BE2C (cell line): ENCODE measurements at regions not wholly inside any gene's neighbourhood (a gene's known extent, or its start where the extent isn't known, plus 50 kb on each side); places are given as distances from the start of the nearest gene placed in this dataset.
A peak's percentile ranks its signal among the peaks of the same experiment; 100 is the strongest.
"Not testable (repeated sequence)": the region's sequence is repeated elsewhere in the genome, so short reads cannot be mapped to it uniquely, and the experiment has no call there.

ENCODE experiments used
- DNase-seq: peaks from one replicate; pipeline ENCODE4 v3.0.0-alpha.2; 2020
- H3K27me3 ChIP-seq: fragments of 250-450 bp; sonication (Bioruptor Pico); 2 replicates; pipeline ENCODE4 v1.5.1; 2020; ENCODE audit warnings: mild to moderate bottlenecking
- H3K36me3 ChIP-seq: fragments of 250-450 bp; sonication (Bioruptor Pico); 2 replicates; pipeline ENCODE4 v1.5.1; 2020; ENCODE audit warnings: mild to moderate bottlenecking
- H3K4me1 ChIP-seq: fragments of 250-450 bp; sonication (Bioruptor Pico); 2 replicates; pipeline ENCODE4 v1.5.1; 2020
- H3K4me3 ChIP-seq: 2 replicates; pipeline ENCODE4 v1.5.1; 2011; ENCODE audit warnings: low read depth, low read length
- H3K9me3 ChIP-seq: fragments of 250-450 bp; sonication (Bioruptor Pico); 2 replicates; pipeline ENCODE4 v1.5.1; 2020
- CTCF ChIP-seq: IDR thresholded peaks from 2 replicates; pipeline ENCODE4 v1.5.1; 2012; ENCODE audit warnings: mild to moderate bottlenecking, low read depth, low read length

GRCh38 chr5:87729781-87730180 is 317.1 kb upstream of the CCNH start:
- Histone ChIP-seq H3K36me3 (no peaks in the 10 kb centered on the region), H3K27me3 (peaks cover 5% of the 10 kb centered on the region; the same call in 1 of the 2 replicates), H3K4me3 (no peak overlapping the region), H3K9me3 (no peaks in the 10 kb centered on the region), H3K4me1 (no peaks in the 10 kb centered on the region)
- DNase-seq = no peak
- no peak for TF ChIP-seq CTCF

- Histone ChIP-seq H3K9me3 (no peaks in the 10 kb centered on the region), H3K36me3 (no peaks in the 10 kb centered on the region), H3K4me3 (no peak overlapping the region), H3K27me3 (no peaks in the 10 kb centered on the region), H3K4me1 (no peaks in the 10 kb centered on the region)
- no peak for TF ChIP-seq CTCF
- no peak for DNase-seq
Measured at GRCh38 chr5:87722286-87722685, 309.6 kb upstream of the CCNH start.

- H3K36me3 ChIP-seq, H3K4me1 ChIP-seq: not testable (repeated sequence)
- peak; percentile 22 for DNase-seq
Measured at GRCh38 chr5:87718224-87718925, 305.6 kb upstream of the CCNH start.

GRCh38 chr5:87717761-87718160 is 305.0 kb upstream of the CCNH start:
- no peaks in the 10 kb centered on the region for H3K27me3 ChIP-seq
- H3K36me3 ChIP-seq = no peaks in the 10 kb centered on the region
- H3K9me3 ChIP-seq = no peaks in the 10 kb centered on the region
- H3K4me3 ChIP-seq = no peak overlapping the region
- TF ChIP-seq CTCF = no peak
- no peaks in the 10 kb centered on the region for H3K4me1 ChIP-seq
- no peak for DNase-seq

More at GRCh38 chr5:87718224-87718925, 305.6 kb upstream of the CCNH start:
- peak overlapping the region; percentile 12; the same call in 1 of the 2 replicates for H3K4me3 ChIP-seq
- not testable (repeated sequence) for H3K9me3 ChIP-seq, H3K27me3 ChIP-seq

- H3K27me3 ChIP-seq = no peaks in the 10 kb centered on the region
- no peak for TF ChIP-seq CTCF
- H3K4me1 ChIP-seq = no peaks in the 10 kb centered on the region
- no peaks in the 10 kb centered on the region for H3K9me3 ChIP-seq
- no peak for DNase-seq
- no peaks in the 10 kb centered on the region for H3K36me3 ChIP-seq
- H3K4me3 ChIP-seq = no peak overlapping the region
Measured at GRCh38 chr5:87705876-87706275, 293.1 kb upstream of the CCNH start.

- H3K27me3 ChIP-seq = no peaks in the 10 kb centered on the region
- H3K9me3 ChIP-seq = no peaks in the 10 kb centered on the region
- H3K4me3 ChIP-seq = no peak overlapping the region
- no peaks in the 10 kb centered on the region for H3K36me3 ChIP-seq
- TF ChIP-seq CTCF = no peak
- no peak for DNase-seq
- H3K4me1 ChIP-seq = no peaks in the 10 kb centered on the region
Measured at GRCh38 chr5:87686975-87687374, 274.2 kb upstream of the CCNH start.
